KMS-11 (cell line): ENCODE measurements at regions not wholly inside any gene's neighbourhood (a gene's known extent, or its start where the extent isn't known, plus 50 kb on each side); places are given as distances from the start of the nearest gene placed in this dataset.

Experiments
- H2AFZ ChIP-seq: fragments of 200-600 bp; sonication (generic); 2 replicates; pipeline ENCODE4 v1.6.1; 2016; ENCODE audit warnings: antibody characterized with exemption, mixed run types, low read depth
- H3K27ac ChIP-seq: fragments of 200-600 bp; sonication (generic); 2 replicates; pipeline ENCODE4 v1.6.1; 2016; ENCODE audit warnings: mild to moderate bottlenecking, mixed run types
- H3K27me3 ChIP-seq: fragments of 200-600 bp; sonication (generic); 2 replicates; pipeline ENCODE4 v1.6.1; 2017; ENCODE audit warnings: mild to moderate bottlenecking, low read depth, mixed run types, moderate library complexity; ENCODE audit not compliant: insufficient read depth
- H3K36me3 ChIP-seq: fragments of 200-600 bp; sonication (generic); 2 replicates; pipeline ENCODE4 v1.6.1; 2017; ENCODE audit warnings: mild to moderate bottlenecking, mixed run types; ENCODE audit not compliant: insufficient read depth
- H3K4me1 ChIP-seq: fragments of 200-600 bp; sonication (generic); 2 replicates; pipeline ENCODE4 v1.6.1; 2016; ENCODE audit warnings: mild to moderate bottlenecking, low read depth, mixed run types; ENCODE audit not compliant: poor library complexity, severe bottlenecking
- H3K4me2 ChIP-seq: fragments of 200-600 bp; sonication (generic); 2 replicates; pipeline ENCODE4 v1.7.0; 2016; ENCODE audit warnings: mild to moderate bottlenecking, mixed run types
- H3K4me3 ChIP-seq: fragments of 200-600 bp; sonication (generic); IDR thresholded peaks from 2 replicates; pipeline ENCODE4 v1.6.1; 2017; ENCODE audit warnings: low read depth, low read length, mixed read lengths; ENCODE audit not compliant: insufficient read depth
- H3K79me2 ChIP-seq: fragments of 200-600 bp; sonication (generic); 2 replicates; pipeline ENCODE4 v1.6.1; 2016; ENCODE audit warnings: low read depth, mixed run types; ENCODE audit not compliant: insufficient read depth
- H3K9ac ChIP-seq: fragments of 200-600 bp; sonication (generic); 2 replicates; pipeline ENCODE4 v1.6.1; 2016; ENCODE audit warnings: mild to moderate bottlenecking, mixed run types
- H4K20me1 ChIP-seq: fragments of 200-600 bp; sonication (generic); 2 replicates; pipeline ENCODE4 v1.6.1; 2016; ENCODE audit warnings: mild to moderate bottlenecking, mixed run types; ENCODE audit not compliant: insufficient read depth
- CTCF ChIP-seq: fragments of 200-600 bp; sonication (generic); conservative IDR thresholded peaks from 2 replicates; pipeline ENCODE4 v1.6.1; 2017; ENCODE audit warnings: low read depth, mild to moderate bottlenecking, antibody characterized with exemption, low read length, moderate library complexity, mixed read lengths

- Histone ChIP-seq H3K79me2 (no peaks in the 10 kb centered on the region), H4K20me1 (no peaks in the 10 kb centered on the region), H3K36me3 (no peaks in the 10 kb centered on the region), H3K27ac (no peak overlapping the region), H3K4me2 (no peak overlapping the region), H3K4me1 (no peaks in the 10 kb centered on the region), H3K4me3 (no peak overlapping the region), H2AFZ (no peak overlapping the region), H3K9ac (no peak overlapping the region), H3K27me3 (no peaks in the 10 kb centered on the region)
- TF ChIP-seq CTCF = no peak
Observed at GRCh38 chrX:147735364-147735763, 176.4 kb upstream of the FMR1 start.

GRCh38 chrX:147736045-147736444, 175.7 kb upstream of the FMR1 start:
- Histone ChIP-seq H3K27ac (no peak overlapping the region), H2AFZ (no peak overlapping the region), H3K36me3 (no peaks in the 10 kb centered on the region), H3K4me2 (no peak overlapping the region), H3K4me1 (no peaks in the 10 kb centered on the region), H3K27me3 (no peaks in the 10 kb centered on the region), H4K20me1 (no peaks in the 10 kb centered on the region), H3K9ac (no peak overlapping the region), H3K4me3 (no peak overlapping the region), H3K79me2 (no peaks in the 10 kb centered on the region)
- no peak for TF ChIP-seq CTCF

- Histone ChIP-seq H3K27ac (no peak overlapping the region), H3K4me1 (no peaks in the 10 kb centered on the region), H3K27me3 (no peaks in the 10 kb centered on the region), H3K79me2 (no peaks in the 10 kb centered on the region), H3K9ac (no peak overlapping the region), H2AFZ (no peak overlapping the region), H3K36me3 (no peaks in the 10 kb centered on the region), H3K4me3 (no peak overlapping the region), H3K4me2 (no peak overlapping the region), H4K20me1 (no peaks in the 10 kb centered on the region)
- TF ChIP-seq CTCF = no peak
Observed at GRCh38 chrX:147737690-147738089, 174.0 kb upstream of the FMR1 start.

GRCh38 chrX:147738265-147738664, 173.5 kb upstream of the FMR1 start:
- H3K27me3 ChIP-seq = no peaks in the 10 kb centered on the region

More at GRCh38 chrX:147738265-147738664, 173.5 kb upstream of the FMR1 start:
- H3K4me1 ChIP-seq = no peaks in the 10 kb centered on the region
- no peak overlapping the region for H3K27ac ChIP-seq
- H3K4me2 ChIP-seq = no peak overlapping the region
- H3K9ac ChIP-seq = no peak overlapping the region
- no peak overlapping the region for H2AFZ ChIP-seq
- no peak overlapping the region for H3K4me3 ChIP-seq
- no peaks in the 10 kb centered on the region for H3K36me3 ChIP-seq
- H4K20me1 ChIP-seq = no peaks in the 10 kb centered on the region
- H3K79me2 ChIP-seq = no peaks in the 10 kb centered on the region
- no peak for TF ChIP-seq CTCF
